ENCODE measurements at regions not wholly inside any gene's neighbourhood (a gene's known extent, or its start where the extent isn't known, plus 50 kb on each side); places are given as distances from the start of the nearest gene placed in this dataset.

GRCh38 chr7:363626-364025 is 73.7 kb downstream of the FOXL3 start:
- Histone ChIP-seq H3K36me3 (ENCODE audit: control insufficient read depth, insufficient read depth, low read length) (no peaks in the 10 kb centered on the region), H3K4me3 (ENCODE audit: low read depth, low read length) (no peak overlapping the region), H3K27me3 (ENCODE audit: control insufficient read depth, insufficient read depth, low read length) (no peaks in the 10 kb centered on the region)
- no peak for FAIRE-seq
- TF ChIP-seq CTCF (IDR thresholded peaks at IDR 0.05; ENCODE audit: insufficient read depth, low read length, severe bottlenecking), result no peak
- no peak for DNase-seq (ENCODE audit: low read depth)

- no peak for DNase-seq (ENCODE audit: low read depth)
- H3K27me3 ChIP-seq (ENCODE audit: control insufficient read depth, insufficient read depth, low read length), result no peaks in the 10 kb centered on the region
- FAIRE-seq, result peak; percentile 95
- no peak for TF ChIP-seq CTCF (IDR thresholded peaks at IDR 0.05; ENCODE audit: insufficient read depth, low read length, severe bottlenecking)
- no peaks in the 10 kb centered on the region for H3K36me3 ChIP-seq (ENCODE audit: control insufficient read depth, insufficient read depth, low read length)
- no peak overlapping the region for H3K4me3 ChIP-seq (ENCODE audit: low read depth, low read length)
These were observed 74.6 kb downstream of the FOXL3 start for GRCh38 chr7:364536-364935.

GRCh38 chr7:365593-365992 is 75.6 kb downstream of the FOXL3 start:
- no peaks in the 10 kb centered on the region for H3K36me3 ChIP-seq (ENCODE audit: control insufficient read depth, insufficient read depth, low read length)
- H3K27me3 ChIP-seq (ENCODE audit: control insufficient read depth, insufficient read depth, low read length), result no peaks in the 10 kb centered on the region
- FAIRE-seq, result no peak
- no peak for TF ChIP-seq CTCF (IDR thresholded peaks at IDR 0.05; ENCODE audit: insufficient read depth, low read length, severe bottlenecking)
- DNase-seq (ENCODE audit: low read depth), result no peak
- no peak overlapping the region for H3K4me3 ChIP-seq (ENCODE audit: low read depth, low read length)

- DNase-seq (ENCODE audit: low read depth) (peak; percentile 39), FAIRE-seq (no peak)
- Histone ChIP-seq H3K4me3 (ENCODE audit: low read depth, low read length) (no peak overlapping the region), H3K27me3 (ENCODE audit: control insufficient read depth, insufficient read depth, low read length) (no peaks in the 10 kb centered on the region), H3K36me3 (ENCODE audit: control insufficient read depth, insufficient read depth, low read length) (no peaks in the 10 kb centered on the region)
- TF ChIP-seq CTCF (IDR thresholded peaks at IDR 0.05; ENCODE audit: insufficient read depth, low read length, severe bottlenecking), result no peak
These were observed 76.3 kb downstream of the FOXL3 start for GRCh38 chr7:366161-366803.

- H3K27me3 ChIP-seq (ENCODE audit: control insufficient read depth, insufficient read depth, low read length), result no peaks in the 10 kb centered on the region
- DNase-seq (ENCODE audit: low read depth) (no peak), FAIRE-seq (no peak)
- H3K36me3 ChIP-seq (ENCODE audit: control insufficient read depth, insufficient read depth, low read length), result no peaks in the 10 kb centered on the region
- no peak overlapping the region for H3K4me3 ChIP-seq (ENCODE audit: low read depth, low read length)
- no peak for TF ChIP-seq CTCF (IDR thresholded peaks at IDR 0.05; ENCODE audit: insufficient read depth, low read length, severe bottlenecking)
These were observed 77.5 kb downstream of the FOXL3 start for GRCh38 chr7:367351-367901.
